ENCODE measurements at regions not wholly inside any gene's neighbourhood (a gene's known extent, or its start where the extent isn't known, plus 50 kb on each side); places are given as distances from the start of the nearest gene placed in this dataset.

GRCh38 chrX:106404512-106404911, 207.3 kb upstream of the RADX start (continued):
- TF ChIP-seq, protein P1, sequence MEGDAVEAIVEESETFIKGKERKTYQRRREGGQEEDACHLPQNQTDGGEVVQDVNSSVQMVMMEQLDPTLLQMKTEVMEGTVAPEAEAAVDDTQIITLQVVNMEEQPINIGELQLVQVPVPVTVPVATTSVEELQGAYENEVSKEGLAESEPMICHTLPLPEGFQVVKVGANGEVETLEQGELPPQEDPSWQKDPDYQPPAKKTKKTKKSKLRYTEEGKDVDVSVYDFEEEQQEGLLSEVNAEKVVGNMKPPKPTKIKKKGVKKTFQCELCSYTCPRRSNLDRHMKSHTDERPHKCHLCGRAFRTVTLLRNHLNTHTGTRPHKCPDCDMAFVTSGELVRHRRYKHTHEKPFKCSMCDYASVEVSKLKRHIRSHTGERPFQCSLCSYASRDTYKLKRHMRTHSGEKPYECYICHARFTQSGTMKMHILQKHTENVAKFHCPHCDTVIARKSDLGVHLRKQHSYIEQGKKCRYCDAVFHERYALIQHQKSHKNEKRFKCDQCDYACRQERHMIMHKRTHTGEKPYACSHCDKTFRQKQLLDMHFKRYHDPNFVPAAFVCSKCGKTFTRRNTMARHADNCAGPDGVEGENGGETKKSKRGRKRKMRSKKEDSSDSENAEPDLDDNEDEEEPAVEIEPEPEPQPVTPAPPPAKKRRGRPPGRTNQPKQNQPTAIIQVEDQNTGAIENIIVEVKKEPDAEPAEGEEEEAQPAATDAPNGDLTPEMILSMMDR (CRISPR knock-in tag; IDR thresholded peaks at IDR 0.05): 0 out of 2 replicates have a peak, but pooled peaks have one; percentile 17
- TF ChIP-seq ZFP37 (CRISPR knock-in tag; IDR thresholded peaks at IDR 0.05; ENCODE audit: borderline replicate concordance): no peak

- Histone ChIP-seq H3K79me2 (ENCODE audit: insufficient read depth, low read length) (no peaks in the 10 kb centered on the region), H4K20me1 (ENCODE audit: insufficient read depth, low read length) (no peaks in the 10 kb centered on the region), H3K27me3 (ENCODE audit: control insufficient read depth in 1 of 2, insufficient read depth in 2 of 2, low read length in 2 of 2) (no peaks in the 10 kb centered on the region), H3K4me2 (ENCODE audit: low read depth, low read length) (no peak overlapping the region), H3K9me3 (ENCODE audit: low read length) (no peaks in the 10 kb centered on the region), H3K27ac (ENCODE audit: extremely low read length, insufficient read depth, low read length) (no peak overlapping the region), H3K36me3 (replicated peaks in 1 of 2; ENCODE audit: control insufficient read depth in 1 of 2, insufficient read depth in 2 of 2, low read length in 2 of 2) (no peaks in the 10 kb centered on the region), H3K9ac (ENCODE audit: insufficient read depth, low read depth, low read length) (no peak overlapping the region), H3K4me1 (ENCODE audit: insufficient read depth, low read length) (no peaks in the 10 kb centered on the region), H3K4me3 (replicated peaks in 1 of 3; ENCODE audit: insufficient read depth in 1 of 3, low read depth in 2 of 3, low read length in 3 of 3) (no peak overlapping the region), H2AFZ (ENCODE audit: low read length) (no peak overlapping the region)
- in situ Hi-C loops (cut with HindIII; ENCODE audit: extremely low pct_ligation_motif_present, low pct_unique_long_range_greater_than_20kb): no loop called here
- WGBS (ENCODE audit: low lambda C conversion rate): 0% methylated on average over 2 of the region's 2 CpGs
- POLR2A ChIA-PET: no interaction called here
- FAIRE-seq (peak; percentile 67), DNase-seq (ENCODE audit: low spot score) (peak; percentile 5), ATAC-seq (no peak)
- TF ChIP-seq FOXM1 (CRISPR knock-in tag; IDR thresholded peaks at IDR 0.05) (no peak), ZNF710 (CRISPR knock-in tag; IDR thresholded peaks at IDR 0.05; ENCODE audit: borderline replicate concordance) (no peak), STAG1 (CRISPR knock-in tag; IDR thresholded peaks at IDR 0.05) (peak; percentile 23; the same call in 1 of the 2 replicates), PPARG (CRISPR knock-in tag; conservative IDR thresholded peaks at IDR 0.05) (no peak), BHLHE40 (IDR thresholded peaks at IDR 0.05; ENCODE audit: low read length) (no peak), ARID3A (IDR thresholded peaks at IDR 0.05; ENCODE audit: low read depth, low read length) (0 out of 2 replicates have a peak, but pooled peaks have one; percentile 21), ZFAT (CRISPR knock-in tag; conservative IDR thresholded peaks at IDR 0.05) (no peak)
- TF ChIP-seq, protein P1 (CRISPR knock-in tag; IDR thresholded peaks at IDR 0.05): peak; percentile 55
- intact Hi-C loops (cut with micrococcal nuclease; ENCODE audit: unreplicated experiment): no loop called here
- CTCF ChIA-PET (ENCODE audit: low intra/inter-chr PET ratio, low total read pairs): no interaction called here
- BruUV-seq (replicated peaks): no TSS peak
Observed at GRCh38 chrX:106415276-106415895, 196.4 kb upstream of the RADX start.

Data from HepG2 (cell line).